Panc1 (cell line): ENCODE measurements at regions not wholly inside any gene's neighbourhood (a gene's known extent, or its start where the extent isn't known, plus 50 kb on each side); places are given as distances from the start of the nearest gene placed in this dataset.

Experiments
- ATAC-seq: fragments of 200-7000 bp; cut with Tn5 transposase; 2 replicates; pipeline ENCODE4 v1.9.1; 2020; ENCODE audit warnings: mild to moderate bottlenecking, moderate library complexity
- BruUV-seq: library from RNA; stranded (reverse); fragments of 400-500 nt; replicated peaks from 2 replicates; lab custom pipeline; 2021; lab: Mats Ljungman, UMichigan
- CTCF ChIA-PET: fragments of 300-600 bp; sonication (Branson Sonifier 250); formaldehyde crosslinking; loops from one replicate; lab custom pipeline; 2022; ENCODE audit warnings: antibody characterized with exemption; lab: Charles Lee
- POLR2A ChIA-PET: fragments of 300-600 bp; sonication (Branson Sonifier 250); formaldehyde crosslinking; loops from one replicate; lab custom pipeline; 2022; ENCODE audit warnings: antibody characterized with exemption; lab: Charles Lee
- DNase-seq: peaks from one replicate; pipeline ENCODE4 v3.0.0-alpha.2; 2010; ENCODE audit warnings: low read depth, low spot score
- H3K27ac ChIP-seq: 2 replicates; pipeline ENCODE4 v1.5.1; 2011; ENCODE audit warnings: mild to moderate bottlenecking, low read length, inconsistent platforms
- H3K27me3 ChIP-seq: fragments of 200-500 bp; sonication (Bioruptor generic); 2 replicates; pipeline ENCODE4 v1.6.0; 2014; ENCODE audit warnings: low read length, inconsistent platforms; ENCODE audit not compliant: control insufficient read depth, insufficient read depth
- H3K36me3 ChIP-seq: fragments of 200-500 bp; sonication (Bioruptor generic); 2 replicates; pipeline ENCODE4 v1.5.1; 2014; ENCODE audit warnings: inconsistent platforms, mild to moderate bottlenecking, low read length, moderate library complexity; ENCODE audit not compliant: control insufficient read depth, insufficient read depth
- H3K4me1 ChIP-seq: 2 replicates; pipeline ENCODE4 v1.5.1; 2011; ENCODE audit warnings: inconsistent platforms, mild to moderate bottlenecking, low read length, moderate library complexity; ENCODE audit not compliant: control insufficient read depth, insufficient read depth
- H3K4me3 ChIP-seq, 2 experiments: 2 replicates each; pipeline ENCODE4 v1.5.1; 2011 to 2012; ENCODE audit warnings: low read depth in 2 of 2, low read length in 2 of 2, mild to moderate bottlenecking in 2 of 2, inconsistent platforms in 1 of 2, moderate library complexity in 1 of 2
- H3K9me3 ChIP-seq: fragments of 200-500 bp; sonication (Bioruptor generic); 2 replicates; pipeline ENCODE4 v1.5.1; 2014; ENCODE audit warnings: low read depth, mild to moderate bottlenecking, inconsistent platforms, low read length, moderate library complexity; ENCODE audit not compliant: control insufficient read depth, insufficient read depth
- CTCF ChIP-seq: fragments of 450-650 bp; IDR thresholded peaks from 2 replicates; pipeline ENCODE4 v1.5.1; 2017; ENCODE audit warnings: mild to moderate bottlenecking
- POLR2AphosphoS5 ChIP-seq: IDR thresholded peaks from 2 replicates; pipeline ENCODE4 v1.6.1; 2012; ENCODE audit warnings: mild to moderate bottlenecking, low read depth, low read length, moderate library complexity
- REST ChIP-seq, 2 experiments: IDR thresholded peaks; 2 replicates each; pipeline ENCODE4 v1.6.1; 2011 to 2012; ENCODE audit warnings: low read depth in 2 of 2, control low read depth in 1 of 2, low read length in 1 of 2, mild to moderate bottlenecking in 1 of 2, moderate library complexity in 1 of 2; ENCODE audit not compliant: insufficient read depth in 1 of 2
- SIN3A ChIP-seq: IDR thresholded peaks from 2 replicates; pipeline ENCODE4 v1.6.1; 2012; ENCODE audit warnings: low read depth, mild to moderate bottlenecking, low read length, moderate library complexity, borderline replicate concordance; ENCODE audit not compliant: insufficient read depth
- TCF7L2 ChIP-seq: IDR thresholded peaks from 2 replicates; pipeline ENCODE4 v1.6.1; 2011; ENCODE audit warnings: mild to moderate bottlenecking, low read depth, low read length, inconsistent platforms
- in situ Hi-C: cut with HindIII; loops from 2 replicates; pipeline ENCODE4 v1.10.0; 2016; ENCODE audit warnings: low sequenced_read_pairs, low pct_unique_long_range_greater_than_20kb
- intact Hi-C: fragments of 100-400 bp; cut with micrococcal nuclease; formaldehyde crosslinking; loops from one replicate; pipeline ENCODE4 v1.10.0; 2022; ENCODE audit not compliant: unreplicated experiment

DNA sequence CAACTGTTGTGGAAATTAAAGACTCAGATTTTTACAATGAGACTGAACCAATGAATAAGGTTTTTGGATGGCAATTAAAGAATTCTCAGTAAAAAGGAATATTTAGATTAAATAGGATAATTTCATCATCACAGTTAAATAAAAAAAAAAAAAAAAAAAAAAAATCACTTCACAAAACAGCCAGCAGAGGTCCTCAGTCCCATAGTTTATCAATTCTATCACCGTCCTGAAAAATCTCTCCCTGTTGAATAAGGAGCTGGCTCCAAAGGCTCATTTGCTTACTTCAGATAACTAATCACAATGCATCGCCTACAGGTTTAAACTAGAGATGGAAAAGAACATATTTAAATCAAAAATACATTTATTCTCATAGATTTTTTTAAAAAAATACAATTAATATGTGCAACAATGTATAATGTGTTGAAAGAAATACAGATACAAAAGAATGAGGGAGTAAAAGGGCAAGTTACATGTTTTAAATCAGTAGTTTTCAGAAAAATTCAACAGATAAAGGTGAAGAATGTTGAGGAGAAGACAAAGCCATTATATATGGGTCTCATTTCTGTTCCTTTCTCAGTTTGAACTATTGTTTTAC, 175.8 kb upstream of the CHD1 start:
- intact Hi-C loops (no loop called here), in situ Hi-C loops (no loop called here)
- H3K4me3 ChIP-seq, result no peak overlapping the region
- TF ChIP-seq TCF7L2 (no peak), CTCF (peak; percentile 68; the same call in 1 of the 2 replicates)
- no TSS peak for BruUV-seq
- H3K9me3 ChIP-seq, result no peaks in the 10 kb centered on the region
- H3K4me1 ChIP-seq, result no peaks in the 10 kb centered on the region
- H3K36me3 ChIP-seq, result no peaks in the 10 kb centered on the region
- ChIA-PET POLR2A (interaction anchor here (0.7 kb wide), 1 partner anchor 645 kb away, joined by 16 read pairs; no protein-coding TSS in a partner anchor), CTCF (interaction anchor here (0.6 to 0.7 kb wide), 6 partner anchors 11 to 1371 kb away, joined by 3 to 12 read pairs (median 6); no protein-coding TSS in a partner anchor)
- ATAC-seq (no peak), DNase-seq (peak; percentile 20)
- H3K27me3 ChIP-seq, result no peaks in the 10 kb centered on the region
- no peak overlapping the region for H3K27ac ChIP-seq

GRCh38 chr5:99102073-99102697, 173.4 kb upstream of the CHD1 start:
- Histone ChIP-seq H3K4me1 (no peaks in the 10 kb centered on the region), H3K4me3 (no peak overlapping the region), H3K36me3 (no peaks in the 10 kb centered on the region), H3K27ac (no peak overlapping the region), H3K27me3 (no peaks in the 10 kb centered on the region), H3K9me3 (no peaks in the 10 kb centered on the region)
- TF ChIP-seq SIN3A, result no peak
- DNase-seq (no peak), ATAC-seq (no peak)
- CTCF ChIA-PET, result no interaction called here
- in situ Hi-C loops (no loop called here), intact Hi-C loops (no loop called here)
- POLR2A ChIA-PET, result no interaction called here
- no TSS peak for BruUV-seq

- Histone ChIP-seq H3K4me3 (no peak overlapping the region), H3K36me3 (no peaks in the 10 kb centered on the region), H3K27me3 (no peaks in the 10 kb centered on the region), H3K27ac (no peak overlapping the region), H3K9me3 (no peaks in the 10 kb centered on the region), H3K4me1 (no peaks in the 10 kb centered on the region)
- TF ChIP-seq CTCF (no peak), TCF7L2 (no peak), POLR2AphosphoS5 (no peak), REST (IDR thresholded peaks at IDR 0.05; ENCODE audit: insufficient read depth in 1 of 2, low read depth in 2 of 2, low read length in 1 of 2) (no peak), SIN3A (no peak)
- ATAC-seq, result no peak
- intact Hi-C loops, result no loop called here
- CTCF ChIA-PET, result no interaction called here
- DNase-seq, result no peak
- POLR2A ChIA-PET, result no interaction called here
- no TSS peak for BruUV-seq
- in situ Hi-C loops, result no loop called here
These were observed 170.9 kb upstream of the CHD1 start for GRCh38 chr5:99099691-99100090.
